ENCODE measurements at regions not wholly inside any gene's neighbourhood (a gene's known extent, or its start where the extent isn't known, plus 50 kb on each side); places are given as distances from the start of the nearest gene placed in this dataset.
"Not testable (repeated sequence)": the region's sequence is repeated elsewhere in the genome, so short reads cannot be mapped to it uniquely, and the experiment has no call there.

- no peak for DNase-seq
These were observed 185.0 kb upstream of the NRXN3 start for GRCh38 chr14:77985211-77985615.

GRCh38 chr14:77986773-77987172 is 183.4 kb upstream of the NRXN3 start:
- DNase-seq, result no peak

GRCh38 chr14:77988096-77988870 is 181.9 kb upstream of the NRXN3 start:
- DNase-seq, result no peak

DNA sequence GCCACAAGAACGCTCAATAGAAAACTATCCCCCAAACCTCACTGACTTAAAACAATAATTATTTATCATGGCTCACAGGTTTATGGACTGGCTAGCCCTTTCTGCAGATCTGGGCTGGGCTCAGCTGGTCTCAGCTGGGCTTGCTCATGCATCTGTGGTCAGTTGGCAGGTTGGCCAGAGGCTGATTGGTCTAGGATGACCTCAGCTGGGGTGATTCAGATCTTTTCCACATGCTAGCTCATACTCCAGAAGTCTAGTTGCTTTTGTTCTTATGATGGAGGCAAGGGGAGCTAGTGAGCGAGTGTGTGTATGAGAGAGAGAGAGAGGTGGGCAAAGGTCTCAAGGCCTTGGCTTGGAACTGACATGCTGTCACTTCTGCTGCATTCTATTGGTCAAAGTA is 181.2 kb upstream of the NRXN3 start:
- no peak for DNase-seq

DNA sequence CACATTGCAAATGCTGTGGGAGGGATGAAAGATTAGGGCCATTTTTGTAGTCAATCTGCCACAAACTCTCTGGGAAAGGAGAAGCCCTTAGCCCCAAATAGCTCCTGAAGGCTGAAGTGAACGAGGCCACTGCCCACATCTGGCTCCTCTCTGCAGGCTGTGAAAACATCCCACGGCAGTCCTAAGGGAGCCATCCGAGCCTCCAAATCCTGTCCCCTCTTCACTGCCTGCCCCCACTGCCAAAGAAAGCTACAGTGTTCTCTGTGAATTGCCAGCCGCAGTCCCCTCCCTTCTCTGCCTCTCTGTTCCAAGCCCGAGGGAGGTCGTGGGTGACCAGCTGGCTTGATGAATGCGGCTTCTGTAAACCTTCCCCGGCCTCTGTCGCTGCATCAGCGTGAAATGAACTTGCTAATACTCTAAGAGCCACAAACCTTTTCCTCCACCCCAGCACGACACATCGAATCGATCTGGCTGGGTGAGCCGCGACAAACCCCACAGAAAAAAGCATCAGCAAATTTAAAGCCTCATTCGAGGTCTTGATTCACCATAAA is 180.7 kb upstream of the NRXN3 start:
- DNase-seq, result no peak

DNA sequence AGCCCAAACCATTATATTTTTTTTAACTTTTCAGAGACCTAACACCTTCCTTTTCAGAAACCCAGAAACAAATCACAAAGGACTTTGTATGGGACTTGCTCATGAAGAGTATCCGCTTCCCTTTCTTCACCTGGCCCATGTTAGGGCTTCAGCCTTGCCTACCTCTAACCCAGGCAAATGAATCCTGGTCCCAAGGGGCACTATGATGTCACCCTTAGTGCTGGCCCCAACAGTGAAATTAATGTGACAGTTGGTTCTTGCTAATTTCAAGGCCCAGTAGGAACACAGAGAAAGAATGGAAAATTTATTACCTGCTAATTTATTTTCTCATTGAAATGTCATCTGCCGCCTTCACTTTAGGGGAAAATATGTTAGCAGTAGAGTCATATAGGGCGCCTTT is 179.8 kb upstream of the NRXN3 start:
- DNase-seq, result no peak

DNA sequence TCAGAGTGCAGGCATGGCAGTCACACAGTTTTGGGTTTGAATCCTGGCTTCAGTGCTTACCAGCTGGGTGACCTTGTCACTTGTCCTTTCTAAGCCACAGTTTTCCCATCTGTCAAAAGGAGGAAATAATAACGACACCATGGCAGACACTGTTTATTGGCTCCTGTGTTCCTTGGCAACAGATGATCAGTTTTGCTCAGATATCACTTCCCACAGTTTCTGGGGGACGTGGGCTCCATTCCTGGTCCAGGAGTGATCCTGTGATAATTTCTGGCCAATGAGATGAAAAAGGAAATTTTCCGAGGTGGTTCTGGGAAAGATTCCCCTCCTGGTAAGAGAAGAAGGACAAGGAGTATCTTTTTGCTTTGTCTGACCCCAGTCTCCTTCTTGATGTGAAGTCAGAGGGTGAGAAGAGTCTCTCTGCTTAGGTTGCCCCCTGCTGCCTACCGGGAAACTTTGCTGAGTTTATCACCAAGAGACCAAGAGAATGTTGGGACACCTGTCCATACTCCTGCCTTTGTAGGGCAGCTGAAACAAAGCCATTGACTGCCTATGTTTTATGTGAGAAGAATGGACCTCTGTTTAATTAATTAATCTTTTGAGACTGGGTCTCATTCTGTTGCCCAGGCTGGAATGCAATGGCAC is 178.9 kb upstream of the NRXN3 start:
- no peak for DNase-seq

GRCh38 chr14:78005325-78005724 is 164.8 kb upstream of the NRXN3 start:
- DNase-seq, result no peak

DNA sequence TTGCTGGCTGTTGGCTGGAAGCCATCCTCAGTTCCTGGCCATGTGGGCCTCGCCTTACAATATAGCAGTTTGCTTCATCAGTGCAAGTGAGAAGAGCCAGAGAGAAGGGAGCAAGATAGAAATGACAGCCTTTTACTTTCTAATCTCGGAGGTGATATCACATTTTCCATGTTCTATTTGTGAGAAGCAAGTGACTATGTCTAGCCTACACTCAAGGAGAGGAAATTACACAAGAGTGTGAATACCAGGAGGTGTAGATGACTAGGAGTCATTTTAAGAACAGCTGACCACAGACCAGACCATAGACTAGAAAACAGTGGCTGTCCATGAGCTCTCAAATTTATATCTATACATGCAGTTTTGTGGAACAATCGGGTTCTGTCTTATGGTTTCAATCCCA is 163.0 kb upstream of the NRXN3 start:
- DNase-seq, result no peak

GRCh38 chr14:78010688-78011087 is 159.5 kb upstream of the NRXN3 start:
- DNase-seq, result no peak

- not testable (repeated sequence) for DNase-seq
These were observed 156.3 kb upstream of the NRXN3 start for GRCh38 chr14:78013911-78014310.

- DNase-seq, result no peak
These were observed 153.6 kb upstream of the NRXN3 start for GRCh38 chr14:78016532-78016931.

DNA sequence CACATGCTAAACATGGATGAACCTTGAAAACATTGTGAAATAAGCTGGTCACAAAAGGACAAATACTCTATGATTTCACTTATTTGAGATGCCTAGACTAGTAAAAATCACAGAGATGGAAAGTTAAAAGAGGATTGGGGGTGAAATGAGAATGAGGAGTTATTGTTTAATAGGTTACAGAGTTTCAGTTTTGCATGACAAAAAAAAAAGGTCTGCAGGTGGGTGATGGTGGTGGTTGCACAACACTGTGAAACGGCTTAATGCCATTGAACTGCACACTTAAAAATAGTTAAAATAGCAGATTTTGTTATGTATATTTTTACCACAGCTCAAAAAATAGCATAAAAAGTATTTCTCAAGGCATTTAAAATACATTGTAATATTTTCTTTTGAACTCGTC is 151.9 kb upstream of the NRXN3 start:
- no peak for DNase-seq

DNA sequence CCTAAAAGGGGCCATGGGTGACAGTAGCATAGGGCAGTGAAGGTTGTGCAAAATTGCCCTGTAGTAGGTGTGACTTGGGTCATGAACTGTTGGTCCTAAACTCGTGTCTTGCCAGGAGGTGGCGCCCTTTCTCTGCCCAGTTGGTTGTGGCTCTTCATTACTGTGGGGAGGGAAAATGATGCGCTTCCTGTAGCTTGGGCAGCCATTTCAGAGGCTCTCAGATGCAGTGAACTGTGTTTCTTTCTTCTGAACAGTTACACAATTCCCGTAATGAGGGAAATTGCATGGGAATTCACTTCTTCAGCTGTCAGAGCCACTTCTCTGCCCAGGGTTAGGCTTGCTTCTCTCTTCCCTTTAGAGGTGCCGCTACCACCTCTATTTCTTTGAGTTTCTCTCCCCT is 148.1 kb upstream of the NRXN3 start:
- DNase-seq, result peak; percentile 33 to 42

GRCh38 chr14:78023112-78023511 is 147.1 kb upstream of the NRXN3 start:
- DNase-seq, result no peak

DNA sequence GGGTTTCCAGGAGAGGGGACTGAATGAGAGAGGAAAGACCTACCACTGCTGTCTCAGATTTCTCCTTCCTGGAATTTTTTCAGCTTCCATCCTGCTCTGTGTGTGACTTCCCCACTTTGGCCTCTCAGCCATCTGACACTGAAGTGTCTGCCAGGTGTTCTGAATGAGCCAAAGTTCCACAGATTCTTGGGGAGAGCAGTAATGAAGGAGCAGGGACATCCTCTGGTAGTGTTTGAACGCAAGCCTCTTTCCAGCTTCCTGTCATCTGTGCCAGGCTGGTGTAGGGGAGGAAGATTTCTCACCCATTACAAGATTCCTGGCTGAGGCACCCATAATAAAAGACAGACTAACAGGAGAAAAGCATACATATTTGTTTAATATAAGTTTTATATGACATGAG is 141.7 kb upstream of the NRXN3 start:
- DNase-seq, result no peak

GRCh38 chr14:78029601-78030372 is 140.4 kb upstream of the NRXN3 start:
- no peak for DNase-seq

DNA sequence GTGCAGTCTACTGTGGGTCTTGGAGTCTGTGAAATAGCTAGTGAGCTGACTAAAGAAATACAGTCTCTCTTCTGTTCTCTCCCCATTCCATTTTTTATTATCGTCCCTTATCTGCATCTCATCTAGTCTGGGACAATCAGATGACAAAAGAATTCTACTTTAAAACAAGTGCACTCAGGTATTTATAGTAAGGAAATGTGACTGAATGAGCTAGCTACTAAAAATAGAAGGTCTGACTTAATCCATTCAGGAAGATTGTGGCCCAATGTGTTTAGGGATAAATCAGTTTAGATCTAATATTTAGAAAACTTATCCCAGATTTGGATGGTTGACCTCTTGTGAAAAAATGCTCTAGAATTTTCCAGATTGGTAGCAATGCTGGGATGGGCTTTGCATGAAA is 126.8 kb upstream of the NRXN3 start:
- DNase-seq, result no peak

DNA sequence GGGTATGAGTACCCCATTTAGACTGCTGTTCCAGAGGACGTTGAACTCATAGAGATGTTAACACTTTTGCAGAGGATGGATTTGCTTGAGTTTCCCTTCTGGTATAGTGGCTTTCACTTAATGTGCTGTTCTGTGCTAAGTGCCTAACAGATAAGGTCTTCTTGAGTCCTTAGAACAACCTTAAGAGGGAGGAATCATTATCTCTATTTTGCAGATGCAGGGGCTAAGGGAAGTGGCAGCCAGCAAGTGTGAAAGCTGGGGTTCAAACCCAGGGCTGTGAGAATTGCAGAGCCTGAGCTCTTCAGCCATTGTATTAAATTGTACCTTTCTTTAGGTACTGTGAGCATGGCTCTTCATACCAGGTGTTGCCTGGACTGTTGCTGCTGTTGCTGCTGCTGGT is 122.1 kb upstream of the NRXN3 start:
- no peak for DNase-seq

DNA sequence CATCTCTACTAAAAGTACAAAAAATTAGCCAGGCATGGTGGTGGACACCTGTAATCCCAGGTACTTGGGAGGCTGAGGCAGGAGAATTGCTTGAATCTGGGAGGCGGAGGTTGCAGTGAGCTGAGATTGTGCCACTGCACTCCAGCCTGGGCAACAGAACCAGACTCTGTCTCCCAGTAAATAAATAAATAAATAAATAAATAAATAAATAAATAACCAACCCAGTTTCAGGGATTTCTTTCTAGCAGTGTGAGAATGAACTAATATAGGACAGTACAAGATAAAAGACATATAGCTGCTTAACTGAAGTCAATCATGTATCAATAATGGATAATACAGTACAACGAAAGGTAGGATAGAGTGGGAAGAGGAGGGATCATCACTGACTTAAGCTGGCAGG is 113.3 kb upstream of the NRXN3 start:
- not testable (repeated sequence) for DNase-seq

DNA sequence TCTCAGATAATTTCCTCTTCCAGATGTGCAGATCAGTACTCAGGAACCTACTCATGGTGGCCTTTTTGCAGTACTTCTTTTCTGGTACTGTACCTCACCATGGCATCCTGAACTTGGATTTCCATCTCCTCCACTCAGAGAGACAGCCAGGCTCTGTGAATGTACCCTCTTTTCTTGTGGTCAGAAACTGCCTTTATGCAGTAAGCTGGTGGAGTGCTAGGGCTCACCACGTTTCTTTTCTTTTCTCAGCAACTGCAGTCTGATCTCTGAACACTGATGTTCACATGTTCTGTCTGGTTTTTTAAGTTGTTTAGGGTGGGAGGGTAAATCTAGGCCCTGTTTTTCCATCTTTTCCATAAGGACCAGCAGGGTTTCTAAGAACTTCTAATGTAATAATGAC is 99.8 kb upstream of the NRXN3 start:
- no peak for DNase-seq

DNA sequence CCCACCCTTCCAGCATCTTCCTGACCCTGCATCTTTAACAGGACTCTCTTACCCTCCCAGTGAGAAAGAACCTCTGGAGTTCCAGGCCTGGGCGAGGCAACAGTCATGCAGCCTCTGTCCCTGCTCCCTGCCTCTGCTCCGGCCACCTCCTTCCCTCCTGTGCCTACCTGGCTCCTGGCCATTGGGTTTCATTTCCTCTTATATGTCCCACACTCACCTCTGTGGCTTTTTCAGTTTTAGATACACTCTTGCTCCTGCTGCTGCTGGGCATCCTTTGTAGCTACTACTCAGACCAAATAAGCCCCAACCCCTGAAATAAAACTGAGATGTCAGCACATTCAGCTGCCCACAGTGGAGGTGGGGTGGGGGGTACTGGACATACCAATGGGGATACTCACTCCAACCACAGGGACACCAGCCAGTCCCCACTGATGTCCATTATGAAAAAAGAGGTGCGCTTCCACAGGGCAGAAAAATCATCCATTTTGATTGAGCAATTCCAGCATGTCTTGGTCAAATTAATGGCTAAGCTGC is 99.1 kb upstream of the NRXN3 start:
- no peak for DNase-seq

- no peak for DNase-seq
These were observed 97.1 kb upstream of the NRXN3 start for GRCh38 chr14:78073028-78073427.
